ENCODE measurements at regions not wholly inside any gene's neighbourhood (a gene's known extent, or its start where the extent isn't known, plus 50 kb on each side); places are given as distances from the start of the nearest gene placed in this dataset.

GRCh38 chr14:99029145-99029915 lies 242.7 kb downstream of the BCL11B start:
- TF ChIP-seq, protein P1, sequence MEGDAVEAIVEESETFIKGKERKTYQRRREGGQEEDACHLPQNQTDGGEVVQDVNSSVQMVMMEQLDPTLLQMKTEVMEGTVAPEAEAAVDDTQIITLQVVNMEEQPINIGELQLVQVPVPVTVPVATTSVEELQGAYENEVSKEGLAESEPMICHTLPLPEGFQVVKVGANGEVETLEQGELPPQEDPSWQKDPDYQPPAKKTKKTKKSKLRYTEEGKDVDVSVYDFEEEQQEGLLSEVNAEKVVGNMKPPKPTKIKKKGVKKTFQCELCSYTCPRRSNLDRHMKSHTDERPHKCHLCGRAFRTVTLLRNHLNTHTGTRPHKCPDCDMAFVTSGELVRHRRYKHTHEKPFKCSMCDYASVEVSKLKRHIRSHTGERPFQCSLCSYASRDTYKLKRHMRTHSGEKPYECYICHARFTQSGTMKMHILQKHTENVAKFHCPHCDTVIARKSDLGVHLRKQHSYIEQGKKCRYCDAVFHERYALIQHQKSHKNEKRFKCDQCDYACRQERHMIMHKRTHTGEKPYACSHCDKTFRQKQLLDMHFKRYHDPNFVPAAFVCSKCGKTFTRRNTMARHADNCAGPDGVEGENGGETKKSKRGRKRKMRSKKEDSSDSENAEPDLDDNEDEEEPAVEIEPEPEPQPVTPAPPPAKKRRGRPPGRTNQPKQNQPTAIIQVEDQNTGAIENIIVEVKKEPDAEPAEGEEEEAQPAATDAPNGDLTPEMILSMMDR (IDR thresholded peaks at IDR 0.05), result no peak
- TF ChIP-seq EP300 (IDR thresholded peaks at IDR 0.05), result no peak
- TF ChIP-seq POLR2A (IDR thresholded peaks at IDR 0.05), result no peak
